AML-193 (cell line): ENCODE measurements at regions not wholly inside any gene's neighbourhood (a gene's known extent, or its start where the extent isn't known, plus 50 kb on each side); places are given as distances from the start of the nearest gene placed in this dataset.

ENCODE experiments used
- DNase-seq, 2 experiments: peaks; one replicate each; lab custom pipeline; 2025; lab: John Stamatoyannopoulos, UW

DNA sequence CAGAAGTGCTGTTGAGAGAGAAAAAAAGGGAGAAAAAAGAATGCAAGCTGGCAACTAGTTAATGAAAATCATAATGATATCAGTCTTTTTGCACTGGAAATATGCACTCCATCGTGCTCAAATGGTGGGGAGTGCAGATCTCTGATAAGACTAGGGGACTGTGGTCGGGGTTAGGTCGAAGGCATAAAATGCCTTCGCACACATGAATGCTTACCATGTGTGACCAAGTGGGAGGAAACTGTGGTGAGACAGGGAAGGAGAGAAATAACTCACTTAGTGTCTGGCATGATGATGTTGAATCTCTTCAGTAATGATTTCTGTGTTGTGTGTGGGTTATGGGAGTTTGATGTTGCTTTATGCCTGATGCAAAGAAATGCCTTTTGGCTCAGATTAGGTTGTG lies 358.9 kb downstream of the FBXO8 start:
- no peak for DNase-seq

DNA sequence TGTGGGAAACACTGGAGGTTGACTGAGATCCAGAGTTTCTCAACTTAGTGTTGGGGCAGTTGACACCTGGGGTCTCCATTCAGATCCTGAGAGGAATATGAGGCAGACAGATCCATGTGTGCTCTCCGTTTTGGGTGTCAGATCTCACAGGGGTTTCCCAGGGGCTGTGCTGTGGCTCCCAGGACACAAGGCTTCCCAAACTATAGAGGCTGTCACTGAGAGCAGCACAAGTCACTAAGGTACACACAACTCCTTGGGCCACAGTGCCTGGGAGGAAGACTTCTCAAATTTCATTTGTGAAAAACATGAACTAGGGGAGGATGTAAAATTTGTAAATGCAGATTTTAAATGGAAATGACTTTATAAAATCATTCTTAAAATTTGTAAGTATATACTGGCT lies 363.6 kb downstream of the FBXO8 start:
- DNase-seq: no peak

DNA sequence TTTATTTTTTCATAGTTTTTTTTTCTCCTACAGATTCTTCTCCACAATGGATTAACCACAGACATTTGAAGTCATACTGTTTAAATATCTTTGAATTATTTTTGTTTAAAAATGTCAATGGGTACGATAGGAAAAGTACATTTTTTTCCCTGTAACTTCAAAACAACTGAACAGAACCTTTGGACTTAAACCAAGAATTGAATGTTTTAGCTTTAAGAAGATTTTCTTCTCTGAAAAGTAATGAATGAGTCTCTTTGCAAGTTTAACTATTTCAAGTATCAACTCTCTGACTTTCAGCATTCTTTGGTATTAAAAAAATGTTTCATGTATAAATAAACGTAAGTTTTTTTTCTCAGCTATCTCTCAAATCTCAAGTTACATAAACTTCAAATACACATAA lies 364.3 kb downstream of the FBXO8 start:
- DNase-seq: no peak

DNA sequence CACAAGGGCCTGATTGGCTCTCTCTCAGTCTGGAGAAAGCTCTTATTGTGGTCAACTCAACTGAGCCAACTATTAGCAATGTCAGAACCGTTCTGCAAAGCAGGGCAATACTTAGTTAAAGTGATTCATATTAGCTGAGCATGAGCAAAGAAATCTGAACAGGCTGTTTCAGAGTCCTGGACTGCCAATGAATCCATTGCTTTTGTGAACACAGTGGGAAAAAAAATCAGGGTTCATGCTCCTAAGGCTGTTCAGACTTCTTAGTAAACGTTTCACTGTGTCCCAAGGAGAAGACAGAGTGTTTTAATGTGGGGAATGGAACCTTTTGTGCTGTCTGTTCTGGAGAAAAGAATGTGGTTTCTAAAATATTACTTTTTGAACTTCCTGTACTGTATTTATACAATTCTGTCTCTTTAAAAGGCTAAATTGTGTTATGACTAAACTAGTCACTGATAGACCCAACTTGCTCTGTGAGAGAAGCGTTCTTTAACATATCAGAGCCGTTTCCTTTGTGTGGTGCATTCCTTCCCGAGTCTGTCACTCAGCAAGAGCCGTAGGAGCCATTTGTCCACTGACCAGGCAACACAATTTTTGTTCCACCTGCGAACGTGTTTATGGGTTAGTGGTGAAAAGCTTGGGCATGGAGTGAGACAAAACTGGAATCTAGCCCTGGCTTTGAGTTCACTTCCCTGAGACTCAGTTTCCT lies 366.1 kb downstream of the FBXO8 start:
- DNase-seq: no peak

DNA sequence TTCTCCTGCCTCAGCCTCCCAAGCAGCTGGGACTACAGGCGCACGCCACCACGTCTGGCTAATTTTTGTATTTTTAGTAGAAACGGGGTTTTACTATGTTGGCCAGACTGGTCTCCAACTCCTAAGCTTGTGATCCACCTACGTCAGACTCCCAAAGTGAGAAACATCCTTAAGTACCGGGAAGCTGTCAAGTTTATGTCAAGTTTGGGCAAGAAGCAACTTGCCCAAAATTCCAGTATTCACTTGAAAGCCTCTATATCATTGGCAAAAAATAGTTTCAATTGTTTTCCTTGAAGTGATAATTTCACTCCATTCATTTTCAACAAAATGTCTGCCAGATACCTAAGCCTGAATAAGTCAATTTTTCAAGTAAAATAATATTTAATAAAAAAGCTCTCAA lies 370.0 kb downstream of the FBXO8 start:
- no peak for DNase-seq

DNA sequence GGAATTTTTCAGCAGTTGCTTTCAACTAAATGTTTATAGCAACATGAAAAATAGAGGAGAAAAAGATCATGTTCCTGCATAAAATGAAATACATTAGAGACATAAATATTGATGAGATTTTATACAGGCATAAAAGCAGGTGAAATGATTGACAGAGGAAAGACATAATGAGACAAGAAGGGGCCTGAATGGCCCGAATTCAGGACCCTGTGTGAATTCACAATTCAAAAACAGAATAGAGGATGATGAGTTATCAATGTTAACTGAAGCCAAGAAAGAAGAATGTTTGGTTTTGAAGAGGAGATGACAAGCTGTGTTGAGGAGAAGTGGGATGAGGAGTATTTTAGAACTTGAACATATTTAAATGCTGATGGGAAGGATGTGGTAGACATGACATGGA lies 371.1 kb downstream of the FBXO8 start:
- no peak for DNase-seq

DNA sequence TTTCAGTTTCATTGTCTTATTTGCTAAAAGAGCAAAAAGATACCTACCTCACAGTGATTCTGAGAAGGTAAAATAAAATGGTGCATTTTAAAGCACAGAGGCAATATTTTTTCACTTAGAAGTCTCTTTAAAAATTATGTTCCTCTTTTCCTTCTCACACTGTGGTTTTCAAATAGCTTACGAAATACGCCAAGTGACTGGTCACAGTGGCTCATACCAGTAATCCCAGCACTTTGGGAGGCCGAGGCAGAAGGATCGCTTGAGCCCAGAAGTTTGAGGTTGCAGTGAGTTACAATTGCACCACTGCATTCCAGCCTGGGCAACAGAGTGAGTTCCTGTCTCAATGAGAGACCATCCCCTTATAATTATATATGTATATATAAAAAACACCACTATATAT lies 372.6 kb downstream of the FBXO8 start:
- peak; percentile 77 to 84 for DNase-seq

DNA sequence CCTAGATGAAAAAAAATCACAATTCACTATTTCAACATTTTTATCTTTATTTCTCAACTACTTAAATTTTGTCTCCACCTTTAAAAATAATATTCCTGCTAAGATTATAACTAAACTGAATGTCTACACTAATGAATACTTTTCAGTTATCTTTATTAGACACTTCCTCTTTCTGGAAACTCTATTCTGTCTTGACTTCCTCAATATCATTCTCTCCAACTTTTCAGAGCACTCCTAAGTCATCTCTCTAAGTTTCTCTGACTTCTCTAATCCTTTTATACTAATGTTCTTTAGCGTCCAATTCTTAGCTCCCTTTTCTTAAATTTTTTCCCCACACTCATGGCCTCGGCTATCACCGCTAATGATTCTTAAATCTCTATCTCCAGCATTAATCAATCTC lies 374.2 kb downstream of the FBXO8 start:
- peak; percentile 76 for DNase-seq

DNA sequence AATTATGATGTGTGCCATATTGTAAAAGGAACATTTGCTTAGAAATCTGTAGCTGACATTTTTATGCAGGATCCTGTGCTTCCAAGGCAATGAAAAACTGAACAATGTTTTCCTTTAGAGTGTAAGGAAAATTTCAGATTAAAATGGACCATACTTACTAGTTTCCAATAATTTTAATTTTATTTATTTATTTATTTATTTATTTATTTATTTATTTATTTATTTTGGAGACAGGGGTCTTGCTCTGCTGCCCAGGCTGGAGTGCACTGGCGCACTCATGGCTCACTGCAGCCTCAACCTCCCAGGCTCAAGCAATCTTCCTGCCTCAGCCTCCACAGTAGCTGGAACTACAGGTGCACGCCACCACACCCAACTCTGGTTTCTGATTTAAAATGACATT lies 369.8 kb upstream of the HAND2 start:
- DNase-seq: no peak

DNA sequence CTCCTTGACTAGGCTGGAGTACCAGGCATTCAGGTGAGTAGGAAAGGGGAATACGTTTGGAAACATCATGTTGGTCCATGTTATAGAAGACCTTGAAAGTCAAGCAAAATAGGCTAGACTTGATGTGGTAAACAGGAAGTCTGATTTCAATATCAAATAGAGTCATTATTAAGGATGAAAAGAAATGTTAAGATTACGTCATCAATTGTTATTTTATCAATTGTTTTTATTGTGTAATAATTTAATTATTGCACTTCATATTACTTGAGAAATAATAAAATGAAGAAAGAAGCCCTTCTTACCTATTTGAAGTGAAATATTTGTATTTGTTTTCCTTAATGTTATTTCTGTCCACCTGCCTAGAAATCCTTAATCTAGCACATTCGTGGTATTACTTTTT lies 361.0 kb upstream of the HAND2 start:
- DNase-seq: no peak

DNA sequence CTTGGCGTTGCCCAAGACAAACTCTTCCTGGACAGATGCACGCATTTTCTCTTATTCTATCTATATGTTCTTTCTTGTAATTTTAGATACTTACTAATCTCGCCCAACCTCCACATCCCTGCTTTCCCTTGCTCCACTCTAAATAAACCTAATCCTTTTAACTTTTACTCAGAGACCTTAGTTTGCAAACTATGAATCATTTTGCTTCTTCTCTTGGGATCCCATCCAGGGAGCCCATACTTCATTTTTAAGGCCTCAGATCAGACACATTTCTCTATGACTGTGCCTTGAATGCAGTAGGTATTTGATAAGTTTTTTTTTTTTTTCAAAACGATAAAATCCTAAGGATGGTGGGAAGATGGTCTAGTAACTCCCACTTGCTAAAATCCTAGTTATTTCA lies 353.8 kb upstream of the HAND2 start:
- DNase-seq: no peak

DNA sequence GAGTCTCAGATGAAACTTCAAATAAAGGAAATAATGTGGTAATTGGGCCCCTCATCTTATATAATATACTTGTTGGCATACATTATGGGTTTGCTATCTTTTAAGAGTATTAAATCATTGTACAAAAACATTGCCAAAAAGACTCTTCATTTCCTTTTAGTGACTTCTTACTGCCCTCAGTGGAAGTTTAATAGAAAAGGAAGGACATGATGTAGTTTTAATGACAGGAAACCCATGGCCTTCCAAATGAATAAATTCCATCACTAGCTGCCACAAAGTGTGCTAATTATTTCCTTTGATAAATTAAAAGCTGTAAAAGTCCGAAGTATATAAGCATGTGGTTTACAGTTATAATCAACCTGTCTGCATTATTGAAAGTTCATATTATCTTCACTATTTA lies 350.9 kb upstream of the HAND2 start:
- no peak for DNase-seq

DNA sequence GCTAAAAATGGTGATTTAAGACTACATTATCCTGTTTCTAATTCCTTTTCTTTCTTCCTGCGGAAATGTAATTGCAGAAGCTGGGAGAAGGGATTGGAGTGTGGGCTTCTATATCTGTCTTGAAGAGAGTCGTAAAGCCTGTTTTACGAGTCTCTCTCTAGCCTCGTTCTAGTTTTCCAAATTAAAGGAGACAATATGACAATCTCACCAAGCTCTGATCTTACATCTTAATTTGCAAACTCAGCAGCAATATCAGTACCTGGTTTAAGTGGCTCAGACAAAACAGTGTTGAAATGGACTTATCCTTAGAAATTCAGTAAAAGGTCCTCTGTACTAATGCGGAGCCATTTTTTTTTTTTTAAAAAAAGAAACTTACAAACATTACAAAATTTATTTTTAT lies 349.5 kb upstream of the HAND2 start:
- DNase-seq: no peak

DNA sequence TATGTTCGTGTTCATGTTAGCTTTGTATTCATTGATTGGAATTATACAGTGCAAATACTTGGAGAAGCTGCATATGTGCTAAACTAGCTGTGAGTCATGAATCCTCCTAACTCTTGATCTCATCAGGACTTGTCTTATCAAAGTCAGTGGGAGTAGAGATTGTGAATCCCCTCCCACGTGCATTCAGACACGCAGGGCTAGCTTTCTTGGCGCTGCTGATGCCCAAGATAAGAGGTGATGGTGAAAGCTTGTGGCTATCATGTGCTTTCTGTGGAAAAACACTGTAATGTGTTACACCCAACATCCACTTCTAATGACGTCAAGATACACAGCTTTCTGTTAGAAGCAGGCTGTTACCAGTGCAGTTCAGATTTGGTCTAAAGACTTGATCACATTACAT lies 348.7 kb upstream of the HAND2 start:
- no peak for DNase-seq

DNA sequence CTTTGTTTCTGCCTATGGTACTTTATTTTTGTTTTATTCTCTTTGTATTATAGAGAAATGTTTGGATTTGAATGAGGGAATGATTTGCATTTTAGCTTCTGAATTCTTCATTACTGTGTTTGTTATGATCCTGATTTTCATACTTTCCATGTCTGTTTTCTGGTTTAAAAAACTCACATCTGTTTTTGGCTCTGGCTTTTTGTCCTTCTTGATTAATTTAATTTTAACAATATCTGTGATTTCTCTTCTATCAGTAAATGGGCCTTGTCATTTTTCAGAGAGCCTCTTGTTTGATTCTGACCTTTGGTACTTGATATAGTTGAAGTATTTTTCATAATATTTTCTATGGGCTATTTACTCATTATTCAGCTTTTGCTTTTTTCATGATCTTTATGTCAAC lies 341.6 kb upstream of the HAND2 start:
- no peak for DNase-seq

DNA sequence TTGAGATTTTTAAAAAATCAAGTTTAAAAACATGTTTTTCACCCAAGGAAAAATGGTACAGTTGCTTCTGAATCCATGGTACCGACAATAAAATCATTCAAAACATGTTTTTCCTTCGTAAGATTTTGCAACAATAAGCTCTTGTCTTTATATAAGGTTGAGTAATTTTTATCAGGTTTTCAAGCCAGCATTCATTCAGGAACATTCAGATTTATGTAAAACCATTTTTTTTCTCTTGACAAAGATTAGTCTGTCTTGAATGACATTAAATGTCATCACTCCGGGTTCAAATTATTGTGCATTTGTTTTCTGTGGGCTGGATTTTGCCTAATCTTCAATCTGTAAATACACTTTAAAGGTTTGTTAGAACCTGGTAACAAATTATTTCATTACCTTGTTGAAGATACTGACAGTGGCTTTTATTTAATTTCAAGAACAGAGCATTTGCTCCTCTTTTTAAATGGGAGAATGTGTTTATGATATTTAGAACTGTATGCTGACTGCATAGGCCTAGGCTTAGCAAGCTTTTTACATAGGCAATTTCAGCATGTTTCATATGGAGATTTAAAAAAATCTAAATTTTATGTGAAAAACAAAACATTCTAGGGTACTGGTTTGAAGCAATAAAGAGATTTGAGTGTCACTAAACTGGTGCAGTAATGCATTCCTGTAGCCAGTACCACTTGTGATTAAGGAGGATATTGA lies 336.4 kb upstream of the HAND2 start:
- no peak for DNase-seq

DNA sequence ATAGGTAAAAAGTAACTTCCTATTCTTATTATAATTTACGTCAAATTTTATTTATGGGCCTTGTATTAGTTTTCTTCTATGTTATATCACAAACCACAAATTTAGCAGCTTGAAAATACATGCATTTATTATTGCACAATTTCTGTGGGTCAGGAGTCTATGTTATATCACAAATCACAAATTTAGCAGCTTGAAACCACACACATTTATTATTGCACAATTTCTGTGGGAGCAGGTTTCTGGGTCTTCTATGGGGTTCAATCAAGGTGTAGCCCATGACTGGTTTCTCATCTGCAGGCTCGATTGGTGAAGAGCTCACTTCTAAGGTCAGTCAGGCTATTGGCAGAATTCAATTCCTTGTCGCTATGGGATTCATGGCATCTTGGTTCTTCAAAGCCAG lies 332.7 kb upstream of the HAND2 start:
- DNase-seq: no peak

DNA sequence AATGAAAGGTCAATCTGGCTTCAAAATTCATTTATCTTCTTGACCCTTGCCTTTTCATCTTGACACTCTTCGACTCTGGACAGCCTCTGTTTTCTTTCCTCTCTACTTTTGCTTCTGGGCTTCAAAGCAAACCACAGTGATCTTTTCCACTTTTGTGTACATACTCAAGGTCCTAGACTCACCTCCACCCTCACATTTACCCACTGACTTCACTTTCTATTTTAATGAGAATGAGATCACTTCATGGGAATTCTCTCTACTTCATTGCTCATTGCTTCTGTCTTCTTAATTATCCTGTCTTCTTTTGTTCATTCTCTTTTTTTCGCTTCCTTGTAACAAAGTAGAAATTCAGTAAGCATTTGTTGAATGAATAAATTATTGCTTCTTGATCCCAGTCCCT lies 330.1 kb upstream of the HAND2 start:
- DNase-seq: no peak

DNA sequence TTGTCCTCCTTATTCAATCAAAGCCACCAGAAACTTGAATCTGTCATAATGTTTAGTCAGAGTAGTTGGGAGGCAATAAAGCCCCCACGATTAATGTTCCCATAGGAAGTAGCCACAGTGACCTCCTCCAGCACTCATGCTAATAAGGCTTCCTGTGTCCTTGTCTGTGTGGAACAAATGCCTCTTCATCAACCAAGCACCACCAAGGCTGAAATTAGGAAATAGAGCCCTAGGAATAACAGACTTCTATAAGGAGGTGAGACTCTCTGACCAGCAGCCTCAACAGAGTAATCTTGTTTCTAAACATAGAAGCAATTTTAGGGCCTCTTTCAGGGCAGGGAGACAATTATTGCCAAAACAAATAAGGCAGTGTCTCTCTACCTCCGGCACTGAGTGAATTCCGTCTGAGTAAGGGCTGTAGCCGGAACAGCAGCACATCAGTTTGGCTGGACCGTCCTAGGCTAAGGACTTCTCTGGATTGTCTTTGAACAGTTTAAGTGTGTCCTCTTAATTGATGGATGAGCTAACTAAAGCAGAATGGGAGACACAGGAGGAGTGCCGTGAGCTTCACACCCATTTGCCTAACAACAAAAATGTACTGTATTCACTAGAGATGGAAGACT lies 329.2 kb upstream of the HAND2 start:
- no peak for DNase-seq

DNA sequence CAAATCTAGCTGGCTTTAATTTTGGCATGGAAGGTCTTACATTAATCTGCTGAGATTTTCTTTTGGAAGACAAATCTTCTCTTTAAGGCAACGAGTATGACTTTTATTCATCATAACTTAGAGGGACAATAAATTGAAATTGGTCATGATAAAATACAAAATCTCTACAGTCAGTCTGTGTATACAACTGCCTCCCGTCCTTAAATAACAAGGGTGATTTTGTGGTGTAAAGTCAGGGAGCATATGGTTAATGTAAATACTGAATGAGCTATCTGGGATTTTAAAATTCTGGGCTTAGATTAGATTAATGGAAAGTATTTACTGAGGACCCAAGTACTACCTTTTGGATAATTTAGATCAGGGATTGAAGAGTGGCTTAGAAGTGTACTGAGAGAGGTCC lies 328.4 kb upstream of the HAND2 start:
- DNase-seq: no peak

DNA sequence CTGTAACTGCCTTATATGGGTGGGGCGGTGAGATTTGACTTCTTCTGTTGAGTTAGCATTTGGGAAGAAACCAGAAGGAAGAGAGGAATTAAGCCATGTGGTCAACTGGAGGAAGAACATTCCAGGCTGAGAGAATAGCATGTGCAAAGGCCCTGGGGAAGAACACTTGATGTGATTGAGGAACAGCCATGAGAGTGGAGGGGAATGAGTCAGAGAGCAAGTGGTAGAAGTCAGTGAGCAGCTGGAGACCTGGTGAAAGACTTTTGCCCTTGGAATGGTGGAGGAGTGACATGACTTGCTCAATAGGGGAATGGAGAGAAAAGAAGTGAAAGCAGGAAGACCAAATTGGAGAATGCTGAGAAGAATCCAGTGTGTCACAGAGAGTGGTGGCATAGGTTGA lies 327.8 kb upstream of the HAND2 start:
- no peak for DNase-seq

DNA sequence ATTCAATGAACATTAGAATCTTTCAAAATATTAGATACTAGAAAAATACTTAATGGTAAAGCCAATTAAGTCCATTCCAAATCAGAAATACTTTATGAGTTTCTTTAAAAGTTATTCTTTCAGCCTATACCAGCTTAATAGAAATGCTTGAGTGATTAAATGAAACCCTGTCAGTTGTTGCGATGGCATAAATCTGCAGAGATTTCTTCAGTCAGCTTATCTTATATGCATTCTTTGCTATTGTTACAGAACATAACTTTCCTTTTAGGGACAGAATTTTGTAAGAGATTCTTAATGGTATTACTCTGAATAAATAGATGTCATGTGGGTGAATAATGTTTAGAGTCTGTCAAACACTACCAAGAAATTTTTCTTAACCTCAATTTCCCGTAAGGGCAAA lies 325.0 kb upstream of the HAND2 start:
- no peak for DNase-seq

DNA sequence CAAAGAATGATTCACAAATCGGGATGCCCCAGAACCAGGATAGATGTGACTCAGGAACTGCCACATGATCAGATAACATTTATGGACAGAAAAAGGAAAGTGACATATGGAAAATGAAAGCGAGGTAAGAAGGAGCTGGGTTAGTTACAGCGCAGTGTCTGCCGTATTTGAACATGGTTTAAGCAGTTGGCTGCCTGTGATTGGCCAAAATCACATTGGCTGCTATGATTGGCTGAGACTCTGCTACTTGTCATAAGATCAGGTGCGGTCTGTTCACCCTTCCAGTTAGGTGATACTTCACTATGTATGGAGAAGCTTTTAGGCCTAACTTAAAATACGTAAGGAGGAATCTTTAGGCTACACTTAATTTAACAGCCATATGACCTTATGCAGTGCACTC lies 322.7 kb upstream of the HAND2 start:
- DNase-seq: no peak

DNA sequence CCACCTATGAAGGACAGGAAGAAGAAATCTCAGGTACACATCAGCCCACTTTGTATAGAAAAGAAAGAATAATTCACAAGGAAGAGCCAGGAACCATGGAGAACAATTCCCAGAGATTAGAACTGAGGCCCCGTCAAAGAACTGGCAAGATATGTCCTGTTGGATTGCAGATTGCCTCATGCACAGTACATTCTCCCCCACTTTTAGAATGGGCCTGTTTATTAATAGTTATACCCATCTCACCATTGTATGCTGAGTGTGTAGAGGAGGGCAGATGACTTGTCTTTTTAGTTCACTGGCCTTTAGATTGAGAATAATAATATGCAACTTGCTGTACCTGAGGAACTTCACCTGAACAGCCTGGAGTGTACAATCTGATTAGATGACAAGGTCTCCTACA lies 315.6 kb upstream of the HAND2 start:
- DNase-seq: no peak
